IMR-90 (cell line): ENCODE measurements at regions not wholly inside any gene's neighbourhood (a gene's known extent, or its start where the extent isn't known, plus 50 kb on each side); places are given as distances from the start of the nearest gene placed in this dataset.
A peak's percentile ranks its signal among the peaks of the same experiment; 100 is the strongest.

Experiments
- ATAC-seq: fragments of 200-7000 bp; cut with Tn5 transposase; 2 replicates; pipeline ENCODE4 v1.9.1; 2020; ENCODE audit warnings: low read depth, mild to moderate bottlenecking, moderate library complexity
- BruUV-seq: library from RNA; stranded (reverse); fragments of 400-500 nt; replicated peaks from 2 replicates; lab custom pipeline; 2021; lab: Mats Ljungman, UMichigan
- CTCF ChIA-PET: fragments of 300-600 bp; formaldehyde crosslinking; extraction: SDS; loops from one replicate; lab custom pipeline; 2021; ENCODE audit warnings: antibody characterized with exemption; lab: Yijun Ruan, JAX
- POLR2A ChIA-PET: fragments of 300-600 bp; sonication (Branson Sonifier 250); formaldehyde crosslinking; loops from one replicate; lab custom pipeline; 2022; ENCODE audit warnings: antibody characterized with exemption; ENCODE audit not compliant: unreplicated experiment; lab: Charles Lee
- DNase-seq: peaks from one replicate; pipeline ENCODE4 v3.0.0; 2013
- H2AFZ ChIP-seq: replicated peaks from 2 replicates; pipeline ENCODE3; 2013; ENCODE audit warnings: low read length, mild to moderate bottlenecking; ENCODE audit not compliant: poor library complexity
- H2AK5ac ChIP-seq: 2 replicates; pipeline ENCODE4 v1.6.1; 2013; ENCODE audit warnings: low read depth, low read length, inconsistent platforms
- H2AK9ac ChIP-seq: replicated peaks from 2 replicates; pipeline ENCODE3; 2013; ENCODE audit warnings: mild to moderate bottlenecking, low read depth, low read length, moderate library complexity; ENCODE audit not compliant: poor library complexity
- H2BK120ac ChIP-seq: 2 replicates; pipeline ENCODE4 v1.6.1; 2013; ENCODE audit warnings: low read depth, low read length, inconsistent platforms
- H2BK15ac ChIP-seq: 3 replicates; pipeline ENCODE4 v1.6.1; 2013; ENCODE audit warnings: low read depth, low read length, inconsistent platforms
- H2BK20ac ChIP-seq: 2 replicates; pipeline ENCODE4 v1.6.1; 2013; ENCODE audit warnings: low read depth, mild to moderate bottlenecking, inconsistent platforms, low read length, moderate library complexity
- H2BK5ac ChIP-seq: 2 replicates; pipeline ENCODE4 v1.6.1; 2013; ENCODE audit warnings: mild to moderate bottlenecking, low read depth, low read length, inconsistent platforms; ENCODE audit not compliant: poor library complexity, severe bottlenecking
- H3K14ac ChIP-seq: replicated peaks from 2 replicates; pipeline ENCODE4 v1.6.1; 2013; ENCODE audit warnings: low read depth, low read length, inconsistent platforms
- H3K18ac ChIP-seq: 2 replicates; pipeline ENCODE4 v1.6.1; 2013; ENCODE audit warnings: low read depth, low read length, control low read depth
- H3K23ac ChIP-seq: 2 replicates; pipeline ENCODE4 v1.6.1; 2013; ENCODE audit warnings: low read depth, low read length, inconsistent platforms
- H3K27ac ChIP-seq: 2 replicates; pipeline ENCODE4 v1.5.1; 2013; ENCODE audit warnings: mild to moderate bottlenecking, control low read depth, low read length; ENCODE audit not compliant: insufficient read depth
- H3K27me3 ChIP-seq: 2 replicates; pipeline ENCODE4 v1.6.1; 2013; ENCODE audit warnings: low read length; ENCODE audit not compliant: control insufficient read depth, insufficient read depth
- H3K36me3 ChIP-seq: 2 replicates; pipeline ENCODE4 v1.6.1; 2013; ENCODE audit warnings: low read length, mixed read lengths; ENCODE audit not compliant: control insufficient read depth, insufficient read depth
- H3K4ac ChIP-seq: 2 replicates; pipeline ENCODE4 v1.6.1; 2013; ENCODE audit warnings: low read depth, low read length, inconsistent platforms
- H3K4me1 ChIP-seq: 2 replicates; pipeline ENCODE4 v1.6.1; 2013; ENCODE audit warnings: low read length, mixed read lengths; ENCODE audit not compliant: control insufficient read depth, insufficient read depth
- H3K4me2 ChIP-seq: 2 replicates; pipeline ENCODE4 v1.6.1; 2013; ENCODE audit warnings: low read depth, mild to moderate bottlenecking, control low read depth, low read length, moderate library complexity
- H3K4me3 ChIP-seq: 2 replicates; pipeline ENCODE4 v1.5.1; 2013; ENCODE audit warnings: low read depth, mild to moderate bottlenecking, control low read depth, low read length, moderate library complexity; ENCODE audit not compliant: insufficient read depth
- H3K56ac ChIP-seq: 2 replicates; pipeline ENCODE4 v1.6.1; 2013; ENCODE audit warnings: low read length, inconsistent platforms; ENCODE audit not compliant: insufficient read depth; ENCODE audit errors: extremely low read depth
- H3K79me1 ChIP-seq, 2 experiments: 2 replicates each; pipeline ENCODE4 v1.6.1; 2013; ENCODE audit warnings: low read length in 2 of 2, inconsistent platforms in 1 of 2, low read depth in 1 of 2
- H3K9ac ChIP-seq: 2 replicates; pipeline ENCODE4 v1.6.1; 2013; ENCODE audit warnings: low read depth, low read length, control low read depth
- H3K9me1 ChIP-seq: 2 replicates; pipeline ENCODE4 v1.6.1; 2013; ENCODE audit warnings: low read length, inconsistent platforms; ENCODE audit not compliant: insufficient read depth
- H3K9me3 ChIP-seq: 2 replicates; pipeline ENCODE4 v1.6.1; 2013; ENCODE audit warnings: low read length; ENCODE audit not compliant: control insufficient read depth, insufficient read depth
- H4K20me1 ChIP-seq: 2 replicates; pipeline ENCODE4 v1.6.1; 2013; ENCODE audit warnings: low read length, inconsistent platforms; ENCODE audit not compliant: insufficient read depth
- H4K5ac ChIP-seq: 2 replicates; pipeline ENCODE4 v1.6.1; 2013; ENCODE audit warnings: mild to moderate bottlenecking, low read depth, low read length, control low read depth
- H4K8ac ChIP-seq, 2 experiments: 2 replicates each; pipeline ENCODE4 v1.6.1; 2013; ENCODE audit warnings: low read depth in 2 of 2, low read length in 2 of 2, control low read depth in 1 of 2, inconsistent platforms in 1 of 2
- H4K91ac ChIP-seq: 2 replicates; pipeline ENCODE4 v1.6.1; 2013; ENCODE audit warnings: low read depth, low read length, inconsistent platforms; ENCODE audit not compliant: insufficient read depth
- CEBPB ChIP-seq: IDR thresholded peaks from 2 replicates; pipeline ENCODE4 v1.6.1; 2012; ENCODE audit warnings: low read depth, low read length, improper control_type of control experiment
- CTCF ChIP-seq: conservative IDR thresholded peaks from 2 replicates; pipeline ENCODE4 v1.5.1; 2012; ENCODE audit warnings: mild to moderate bottlenecking, low read depth, low read length, improper control_type of control experiment
- MXI1 ChIP-seq: IDR thresholded peaks from 2 replicates; pipeline ENCODE4 v1.6.1; 2012; ENCODE audit warnings: low read depth, mild to moderate bottlenecking, low read length, moderate library complexity, borderline replicate concordance
- NFE2L2 ChIP-seq: fragments of 150-350 bp; IDR thresholded peaks from 2 replicates; pipeline ENCODE4 v1.6.1; 2016; ENCODE audit warnings: low read depth, mild to moderate bottlenecking, low read length
- POLR2A ChIP-seq: IDR thresholded peaks from 2 replicates; pipeline ENCODE4 v1.6.1; 2012; ENCODE audit warnings: mild to moderate bottlenecking, low read depth, low read length
- WGBS, 2 experiments: methylation state at CpG; one replicate each; pipeline versions ENCODE4 v1.1.5 to v1.1.7; 2013; ENCODE audit warnings: missing lambda C conversion rate in 2 of 2; ENCODE audit not compliant: insufficient read length in 1 of 2; ENCODE audit errors: extremely low coverage in 2 of 2; 5-methylcytosine and 5-hydroxymethylcytosine counted together
- dilution Hi-C: fragments of 300-500 bp; cut with HindIII; formaldehyde crosslinking; loops from one replicate; pipeline ENCODE4 v1.14.3; 2018; ENCODE audit warnings: low sequenced_read_pairs; ENCODE audit not compliant: unreplicated experiment
- in situ Hi-C: fragments of 300-500 bp; cut with MboI; formaldehyde crosslinking; loops from 3 replicates; pipeline ENCODE4 v1.14.3; 2019; ENCODE audit warnings: low sequenced_read_pairs, inconsistent platforms, mixed read lengths
- intact Hi-C: fragments of 100-400 bp; cut with micrococcal nuclease; formaldehyde crosslinking; loops from 2 replicates; pipeline ENCODE4 v1.10.0; 2022

GRCh38 chr18:73947180-73947921 lies 200.3 kb downstream of the FBXO15 start:
- H2AK5ac ChIP-seq, result no peak overlapping the region
- H2BK5ac ChIP-seq, result no peak overlapping the region
- H4K8ac ChIP-seq, result no peak overlapping the region
- peak; percentile 19 for DNase-seq
- no peak overlapping the region for H2AK9ac ChIP-seq
- in situ Hi-C loops (no loop called here), dilution Hi-C loops (no loop called here), intact Hi-C loops (no loop called here)
- no peaks in the 10 kb centered on the region for H3K27me3 ChIP-seq
- peaks cover 7% of the 10 kb centered on the region for H3K9me1 ChIP-seq
- H4K91ac ChIP-seq, result peak overlapping the region; percentile 1; the same call in 1 of the 2 replicates
- CTCF ChIA-PET, result no interaction called here
- no CpG with 5 or more reads among the region's 6 CpGs for WGBS, 2 experiments
- no peak overlapping the region for H3K4me2 ChIP-seq
- H3K4me3 ChIP-seq, result no peak overlapping the region
- no peak overlapping the region for H3K56ac ChIP-seq
- H3K18ac ChIP-seq, result peak overlapping the region; percentile 67; the same call in 1 of the 2 replicates
- no peaks in the 10 kb centered on the region for H3K79me1 ChIP-seq
- ATAC-seq, result no peak
- H2BK120ac ChIP-seq, result peak overlapping the region; percentile 77; the same call in 1 of the 2 replicates
- peak overlapping the region; percentile 82; the same call in 1 of the 2 replicates for H2BK20ac ChIP-seq
- H3K14ac ChIP-seq, result no peak overlapping the region; the same call in 1 of the 2 replicates
- H3K4ac ChIP-seq, result peak overlapping the region; percentile 74; the same call in 1 of the 2 replicates
- no peak overlapping the region for H2BK15ac ChIP-seq
- H4K20me1 ChIP-seq, result no peaks in the 10 kb centered on the region
- no peaks in the 10 kb centered on the region for H3K9me3 ChIP-seq
- no peak overlapping the region for H2AFZ ChIP-seq
- H4K5ac ChIP-seq, result no peak overlapping the region; the same call in 1 of the 2 replicates
- no peak overlapping the region for H3K23ac ChIP-seq
- no peaks in the 10 kb centered on the region for H3K36me3 ChIP-seq
- no TSS peak for BruUV-seq
- H3K4me1 ChIP-seq, result peaks cover 7% of the 10 kb centered on the region; the same call in 1 of the 2 replicates
- POLR2A ChIA-PET, result no interaction called here
- H3K27ac ChIP-seq, result no peak overlapping the region
- no peak overlapping the region for H3K9ac ChIP-seq
- TF ChIP-seq CTCF (no peak), POLR2A (no peak), CEBPB (no peak), MXI1 (no peak), NFE2L2 (no peak)
